Liver (tissue), 3 donors: ENCODE measurements at regions not wholly inside any gene's neighbourhood (a gene's known extent, or its start where the extent isn't known, plus 50 kb on each side); places are given as distances from the start of the nearest gene placed in this dataset.

Source experiments
- EGR1 ChIP-seq, 2 donors: IDR thresholded peaks; 2 replicates each; pipeline ENCODE4 v1.6.1; 2016 to 2018; ENCODE audit warnings: antibody characterized with exemption in 2 of 2, low read depth in 2 of 2
- SP1 ChIP-seq: IDR thresholded peaks from 2 replicates; pipeline ENCODE4 v1.6.1; 2018; ENCODE audit warnings: antibody characterized with exemption, mild to moderate bottlenecking
- TF ChIP-seq, protein P1 (sequence below): fragments of 150-350 bp; IDR thresholded peaks from 2 replicates; pipeline ENCODE4 v1.5.1; 2017; ENCODE audit warnings: improper control_type of control experiment, low read depth, low read length; ENCODE audit not compliant: missing input control
- TF ChIP-seq, protein P2 (sequence below): IDR thresholded peaks from 2 replicates; pipeline ENCODE4 v1.6.1; 2016; ENCODE audit warnings: antibody characterized with exemption
- TF ChIP-seq, protein P3 (sequence below): IDR thresholded peaks from 2 replicates; pipeline ENCODE4 v1.6.1; 2016; ENCODE audit warnings: antibody characterized with exemption, mild to moderate bottlenecking
- donor health status: healthy.
- donor health status: healthy.

DNA sequence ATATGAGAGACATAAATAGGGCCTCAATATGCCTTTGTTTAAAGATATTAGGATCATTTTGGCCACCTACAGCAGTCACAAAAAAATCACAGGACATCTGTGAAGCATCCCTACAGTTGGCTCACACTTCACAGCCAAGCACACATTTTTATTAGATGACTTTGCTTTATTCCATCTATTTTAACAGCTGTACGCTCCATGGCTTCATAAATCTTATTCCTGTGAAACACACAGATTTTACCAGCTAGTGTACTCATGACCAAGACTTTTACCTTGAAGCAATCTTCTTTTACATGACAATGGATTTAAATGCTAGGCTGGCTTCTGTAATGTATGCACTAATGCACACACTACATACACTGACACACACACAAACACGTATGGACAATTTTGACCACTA is 254.8 kb upstream of the PITRM1 start:
- TF ChIP-seq, protein P1, sequence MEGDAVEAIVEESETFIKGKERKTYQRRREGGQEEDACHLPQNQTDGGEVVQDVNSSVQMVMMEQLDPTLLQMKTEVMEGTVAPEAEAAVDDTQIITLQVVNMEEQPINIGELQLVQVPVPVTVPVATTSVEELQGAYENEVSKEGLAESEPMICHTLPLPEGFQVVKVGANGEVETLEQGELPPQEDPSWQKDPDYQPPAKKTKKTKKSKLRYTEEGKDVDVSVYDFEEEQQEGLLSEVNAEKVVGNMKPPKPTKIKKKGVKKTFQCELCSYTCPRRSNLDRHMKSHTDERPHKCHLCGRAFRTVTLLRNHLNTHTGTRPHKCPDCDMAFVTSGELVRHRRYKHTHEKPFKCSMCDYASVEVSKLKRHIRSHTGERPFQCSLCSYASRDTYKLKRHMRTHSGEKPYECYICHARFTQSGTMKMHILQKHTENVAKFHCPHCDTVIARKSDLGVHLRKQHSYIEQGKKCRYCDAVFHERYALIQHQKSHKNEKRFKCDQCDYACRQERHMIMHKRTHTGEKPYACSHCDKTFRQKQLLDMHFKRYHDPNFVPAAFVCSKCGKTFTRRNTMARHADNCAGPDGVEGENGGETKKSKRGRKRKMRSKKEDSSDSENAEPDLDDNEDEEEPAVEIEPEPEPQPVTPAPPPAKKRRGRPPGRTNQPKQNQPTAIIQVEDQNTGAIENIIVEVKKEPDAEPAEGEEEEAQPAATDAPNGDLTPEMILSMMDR = no peak
- TF ChIP-seq, protein P2, sequence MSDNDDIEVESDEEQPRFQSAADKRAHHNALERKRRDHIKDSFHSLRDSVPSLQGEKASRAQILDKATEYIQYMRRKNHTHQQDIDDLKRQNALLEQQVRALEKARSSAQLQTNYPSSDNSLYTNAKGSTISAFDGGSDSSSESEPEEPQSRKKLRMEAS = no peak
- TF ChIP-seq, protein P3, sequence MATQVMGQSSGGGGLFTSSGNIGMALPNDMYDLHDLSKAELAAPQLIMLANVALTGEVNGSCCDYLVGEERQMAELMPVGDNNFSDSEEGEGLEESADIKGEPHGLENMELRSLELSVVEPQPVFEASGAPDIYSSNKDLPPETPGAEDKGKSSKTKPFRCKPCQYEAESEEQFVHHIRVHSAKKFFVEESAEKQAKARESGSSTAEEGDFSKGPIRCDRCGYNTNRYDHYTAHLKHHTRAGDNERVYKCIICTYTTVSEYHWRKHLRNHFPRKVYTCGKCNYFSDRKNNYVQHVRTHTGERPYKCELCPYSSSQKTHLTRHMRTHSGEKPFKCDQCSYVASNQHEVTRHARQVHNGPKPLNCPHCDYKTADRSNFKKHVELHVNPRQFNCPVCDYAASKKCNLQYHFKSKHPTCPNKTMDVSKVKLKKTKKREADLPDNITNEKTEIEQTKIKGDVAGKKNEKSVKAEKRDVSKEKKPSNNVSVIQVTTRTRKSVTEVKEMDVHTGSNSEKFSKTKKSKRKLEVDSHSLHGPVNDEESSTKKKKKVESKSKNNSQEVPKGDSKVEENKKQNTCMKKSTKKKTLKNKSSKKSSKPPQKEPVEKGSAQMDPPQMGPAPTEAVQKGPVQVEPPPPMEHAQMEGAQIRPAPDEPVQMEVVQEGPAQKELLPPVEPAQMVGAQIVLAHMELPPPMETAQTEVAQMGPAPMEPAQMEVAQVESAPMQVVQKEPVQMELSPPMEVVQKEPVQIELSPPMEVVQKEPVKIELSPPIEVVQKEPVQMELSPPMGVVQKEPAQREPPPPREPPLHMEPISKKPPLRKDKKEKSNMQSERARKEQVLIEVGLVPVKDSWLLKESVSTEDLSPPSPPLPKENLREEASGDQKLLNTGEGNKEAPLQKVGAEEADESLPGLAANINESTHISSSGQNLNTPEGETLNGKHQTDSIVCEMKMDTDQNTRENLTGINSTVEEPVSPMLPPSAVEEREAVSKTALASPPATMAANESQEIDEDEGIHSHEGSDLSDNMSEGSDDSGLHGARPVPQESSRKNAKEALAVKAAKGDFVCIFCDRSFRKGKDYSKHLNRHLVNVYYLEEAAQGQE = no peak
- TF ChIP-seq EGR1 (IDR thresholded peaks at IDR 0.05; ENCODE audit: low read depth in 2 of 2) (no peak), SP1 (no peak)
